ENCODE measurements at regions not wholly inside any gene's neighbourhood (a gene's known extent, or its start where the extent isn't known, plus 50 kb on each side); places are given as distances from the start of the nearest gene placed in this dataset.

DNA sequence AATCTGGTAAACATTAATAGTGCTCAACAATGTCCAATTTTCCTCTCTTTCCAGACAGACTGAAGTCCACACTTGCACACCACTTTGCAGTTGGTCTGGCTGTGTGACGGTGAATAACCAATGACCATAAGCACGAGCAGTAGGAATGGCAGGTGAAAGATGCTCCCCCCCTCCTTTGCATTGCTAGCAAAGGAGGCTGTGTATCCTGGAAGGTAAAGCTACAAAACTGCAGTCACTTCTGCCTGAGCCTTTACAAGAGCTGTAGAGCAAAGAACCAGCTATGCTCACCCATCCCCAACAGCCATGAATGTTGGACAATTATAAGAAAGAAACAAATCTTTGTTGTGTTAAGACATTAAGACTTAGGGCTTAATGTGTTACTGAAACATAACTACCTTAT, 178.0 kb downstream of the IPMK start:
- Histone ChIP-seq H3K9me2 (replicated peaks; ENCODE audit: low read depth, low read length) (no peaks in the 10 kb centered on the region), H3K9ac (ENCODE audit: low read depth, low read length, poor library complexity, severe bottlenecking) (no peak overlapping the region), H2AFZ (ENCODE audit: low read length) (no peak overlapping the region), H4K20me1 (ENCODE audit: insufficient read depth, low read length, poor library complexity, severe bottlenecking) (no peaks in the 10 kb centered on the region), H3K4me1 (ENCODE audit: insufficient read depth, low read length, poor library complexity, severe bottlenecking) (no peaks in the 10 kb centered on the region), H3F3A (ENCODE audit: low read depth) (no peaks in the 10 kb centered on the region), H3K4me2 (ENCODE audit: low read depth, low read length, poor library complexity, severe bottlenecking) (no peak overlapping the region), H3K27me3 (ENCODE audit: insufficient read depth, low read length, poor library complexity, severe bottlenecking) (no peaks in the 10 kb centered on the region), H3K9me3 (ENCODE audit: insufficient read depth, low read depth, low read length) (no peaks in the 10 kb centered on the region), H3K4me3 (ENCODE audit: low read length, poor library complexity, severe bottlenecking) (no peak overlapping the region), H3K36me3 (ENCODE audit: insufficient read depth, low read length) (no peaks in the 10 kb centered on the region), H3K79me2 (ENCODE audit: insufficient read depth, low read length) (no peaks in the 10 kb centered on the region)
- TF ChIP-seq, protein P1, sequence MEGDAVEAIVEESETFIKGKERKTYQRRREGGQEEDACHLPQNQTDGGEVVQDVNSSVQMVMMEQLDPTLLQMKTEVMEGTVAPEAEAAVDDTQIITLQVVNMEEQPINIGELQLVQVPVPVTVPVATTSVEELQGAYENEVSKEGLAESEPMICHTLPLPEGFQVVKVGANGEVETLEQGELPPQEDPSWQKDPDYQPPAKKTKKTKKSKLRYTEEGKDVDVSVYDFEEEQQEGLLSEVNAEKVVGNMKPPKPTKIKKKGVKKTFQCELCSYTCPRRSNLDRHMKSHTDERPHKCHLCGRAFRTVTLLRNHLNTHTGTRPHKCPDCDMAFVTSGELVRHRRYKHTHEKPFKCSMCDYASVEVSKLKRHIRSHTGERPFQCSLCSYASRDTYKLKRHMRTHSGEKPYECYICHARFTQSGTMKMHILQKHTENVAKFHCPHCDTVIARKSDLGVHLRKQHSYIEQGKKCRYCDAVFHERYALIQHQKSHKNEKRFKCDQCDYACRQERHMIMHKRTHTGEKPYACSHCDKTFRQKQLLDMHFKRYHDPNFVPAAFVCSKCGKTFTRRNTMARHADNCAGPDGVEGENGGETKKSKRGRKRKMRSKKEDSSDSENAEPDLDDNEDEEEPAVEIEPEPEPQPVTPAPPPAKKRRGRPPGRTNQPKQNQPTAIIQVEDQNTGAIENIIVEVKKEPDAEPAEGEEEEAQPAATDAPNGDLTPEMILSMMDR (conservative IDR thresholded peaks at IDR 0.05; ENCODE audit: low read length), result no peak
- TF ChIP-seq EZH2phosphoT487 (IDR thresholded peaks at IDR 0.05; ENCODE audit: borderline replicate concordance), result no peak

DNA sequence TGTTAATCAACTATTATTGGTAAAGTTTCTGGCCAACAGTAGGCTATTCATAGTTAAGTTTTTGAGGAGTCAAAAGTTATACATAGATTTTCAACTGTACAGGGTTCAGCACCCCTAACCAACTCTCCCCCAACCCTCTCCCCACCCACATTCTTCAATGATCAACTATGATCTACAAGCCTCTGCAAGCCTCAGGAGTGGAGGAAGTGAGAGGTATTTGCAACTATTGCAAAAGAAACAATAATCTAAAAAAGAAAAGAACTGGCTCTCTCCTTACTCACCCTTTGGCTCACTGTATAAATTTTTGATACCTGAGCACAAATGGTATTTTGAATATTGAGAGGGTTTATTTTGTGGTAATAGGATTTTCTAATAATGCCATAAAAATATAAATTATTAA, 179.8 kb downstream of the IPMK start:
- Histone ChIP-seq H3K4me2 (ENCODE audit: low read depth, low read length, poor library complexity, severe bottlenecking) (no peak overlapping the region), H3K9me2 (replicated peaks; ENCODE audit: low read depth, low read length) (no peaks in the 10 kb centered on the region), H3K27me3 (ENCODE audit: insufficient read depth, low read length, poor library complexity, severe bottlenecking) (no peaks in the 10 kb centered on the region), H2AFZ (ENCODE audit: low read length) (no peak overlapping the region), H3K9ac (ENCODE audit: low read depth, low read length, poor library complexity, severe bottlenecking) (no peak overlapping the region), H4K20me1 (ENCODE audit: insufficient read depth, low read length, poor library complexity, severe bottlenecking) (no peaks in the 10 kb centered on the region), H3K9me3 (ENCODE audit: insufficient read depth, low read depth, low read length) (no peaks in the 10 kb centered on the region), H3K79me2 (ENCODE audit: insufficient read depth, low read length) (no peaks in the 10 kb centered on the region), H3F3A (ENCODE audit: low read depth) (no peaks in the 10 kb centered on the region), H3K4me1 (ENCODE audit: insufficient read depth, low read length, poor library complexity, severe bottlenecking) (no peaks in the 10 kb centered on the region), H3K36me3 (ENCODE audit: insufficient read depth, low read length) (no peaks in the 10 kb centered on the region), H3K4me3 (ENCODE audit: low read length, poor library complexity, severe bottlenecking) (no peak overlapping the region)
- TF ChIP-seq, protein P1 (conservative IDR thresholded peaks at IDR 0.05; ENCODE audit: low read length), result no peak
- TF ChIP-seq EZH2phosphoT487 (IDR thresholded peaks at IDR 0.05; ENCODE audit: borderline replicate concordance), result no peak

DNA sequence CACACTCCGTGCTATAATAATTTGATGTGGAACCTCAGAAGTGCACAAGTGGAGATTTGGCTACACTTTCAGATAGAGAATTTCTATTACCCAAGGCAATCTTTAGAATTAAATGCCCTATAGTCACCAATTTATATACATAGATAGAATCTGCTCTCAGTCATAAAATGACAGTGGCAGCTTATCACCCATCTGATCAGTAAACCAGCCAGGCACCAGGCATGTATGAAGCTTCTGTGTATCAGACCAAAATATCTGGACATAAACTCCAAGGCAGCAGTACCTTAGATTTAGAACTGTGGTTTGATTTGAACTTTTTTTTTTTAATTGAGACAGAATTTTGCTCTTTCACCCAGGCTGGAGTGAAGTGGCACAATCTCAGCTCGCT, 180.9 kb downstream of the IPMK start:
- Histone ChIP-seq H2AFZ (ENCODE audit: low read length) (no peak overlapping the region), H3F3A (ENCODE audit: low read depth) (no peaks in the 10 kb centered on the region), H3K27me3 (ENCODE audit: insufficient read depth, low read length, poor library complexity, severe bottlenecking) (no peaks in the 10 kb centered on the region), H3K9ac (ENCODE audit: low read depth, low read length, poor library complexity, severe bottlenecking) (no peak overlapping the region), H3K36me3 (ENCODE audit: insufficient read depth, low read length) (no peaks in the 10 kb centered on the region), H3K79me2 (ENCODE audit: insufficient read depth, low read length) (no peaks in the 10 kb centered on the region), H3K4me3 (ENCODE audit: low read length, poor library complexity, severe bottlenecking) (no peak overlapping the region), H3K9me3 (ENCODE audit: insufficient read depth, low read depth, low read length) (no peaks in the 10 kb centered on the region), H3K9me2 (replicated peaks; ENCODE audit: low read depth, low read length) (no peaks in the 10 kb centered on the region), H4K20me1 (ENCODE audit: insufficient read depth, low read length, poor library complexity, severe bottlenecking) (no peaks in the 10 kb centered on the region), H3K4me1 (ENCODE audit: insufficient read depth, low read length, poor library complexity, severe bottlenecking) (no peaks in the 10 kb centered on the region), H3K4me2 (ENCODE audit: low read depth, low read length, poor library complexity, severe bottlenecking) (no peak overlapping the region)
- TF ChIP-seq EZH2phosphoT487 (IDR thresholded peaks at IDR 0.05; ENCODE audit: borderline replicate concordance), result no peak
- TF ChIP-seq, protein P1 (conservative IDR thresholded peaks at IDR 0.05; ENCODE audit: low read length), result no peak
